ENCODE measurements at regions not wholly inside any gene's neighbourhood (a gene's known extent, or its start where the extent isn't known, plus 50 kb on each side); places are given as distances from the start of the nearest gene placed in this dataset.

- TF ChIP-seq POLR2A (IDR thresholded peaks at IDR 0.05) (no peak), CTCF (IDR thresholded peaks at IDR 0.05) (no peak)
Observed at GRCh38 chr18:79606621-79607331, 72.8 kb upstream of the CTDP1 start.

Measured in thyroid gland (tissue), 4 donors.